GM12878 (cell line): ENCODE measurements at regions not wholly inside any gene's neighbourhood (a gene's known extent, or its start where the extent isn't known, plus 50 kb on each side); places are given as distances from the start of the nearest gene placed in this dataset.

Experiments
- ATAC-seq: fragments of 200-7000 bp; cut with Tn5 transposase; 3 replicates; pipeline ENCODE4 v1.9.1; 2020; ENCODE audit warnings: mild to moderate bottlenecking, moderate library complexity
- BruUV-seq: library from RNA; stranded (reverse); fragments of 400-500 nt; replicated peaks from 2 replicates; lab custom pipeline; 2021; lab: Mats Ljungman, UMichigan
- CTCF ChIA-PET: fragments of 300-600 bp; sonication (Branson Sonifier 250); formaldehyde crosslinking; extraction: SDS; loops from one replicate; lab custom pipeline; 2021; ENCODE audit warnings: inconsistent platforms; lab: Yijun Ruan, JAX
- POLR2A ChIA-PET: fragments of 350-600 bp; formaldehyde crosslinking; extraction: SDS; loops from one replicate; lab custom pipeline; 2021; ENCODE audit warnings: inconsistent platforms; lab: Charles Lee
- RAD21 ChIA-PET: fragments of 300-600 bp; sonication (Branson Sonifier 250); formaldehyde crosslinking; loops from one replicate; lab custom pipeline; 2023; ENCODE audit warnings: antibody characterized with exemption; ENCODE audit not compliant: unreplicated experiment; lab: Charles Lee
- SMC1A ChIA-PET: fragments of 300-600 bp; sonication (Branson Sonifier 250); formaldehyde crosslinking; loops from one replicate; lab custom pipeline; 2023; ENCODE audit not compliant: unreplicated experiment, uncharacterized antibody; lab: Charles Lee
- DNase-seq: peaks from one replicate; pipeline ENCODE4 v3.0.0-alpha.2; 2011; ENCODE audit warnings: low read depth, low spot score
- FAIRE-seq: peaks from 3 replicates; lab custom pipeline; 2011; peaks lifted over from hg19 to GRCh38; lab: Jason Lieb, UNC
- H2AFZ ChIP-seq: 2 replicates; pipeline ENCODE4 v1.6.0; 2011; ENCODE audit warnings: low read depth, low read length, control low read depth; ENCODE audit not compliant: control insufficient read depth
- H3K27ac ChIP-seq: 2 replicates; pipeline ENCODE4 v1.5.1; 2011; ENCODE audit warnings: control low read depth; ENCODE audit not compliant: control insufficient read depth, insufficient read depth
- H3K27me3 ChIP-seq, 2 experiments: replicated peaks in 1 of 2; 2 replicates each; pipeline versions ENCODE4 v1.6.0 to v1.6.1; 2011; ENCODE audit warnings: low read length in 1 of 2; ENCODE audit not compliant: control insufficient read depth in 2 of 2, insufficient read depth in 2 of 2
- H3K36me3 ChIP-seq, 2 experiments: 2 replicates each; pipeline ENCODE4 v1.5.1; 2011; ENCODE audit warnings: low read length in 1 of 2; ENCODE audit not compliant: control insufficient read depth in 2 of 2, insufficient read depth in 2 of 2
- H3K4me1 ChIP-seq: 2 replicates; pipeline ENCODE4 v1.6.1; 2011; ENCODE audit warnings: mild to moderate bottlenecking, low read length, moderate library complexity, mixed read lengths; ENCODE audit not compliant: control insufficient read depth, insufficient read depth
- H3K4me2 ChIP-seq: 2 replicates; pipeline ENCODE4 v1.6.0; 2011; ENCODE audit warnings: control low read depth; ENCODE audit not compliant: control insufficient read depth, insufficient read depth
- H3K4me3 ChIP-seq: fragments of 200-600 bp; sonication (generic); 2 replicates; pipeline ENCODE4 v1.5.1; 2016
- H3K79me2 ChIP-seq: 2 replicates; pipeline ENCODE4 v1.6.0; 2011; ENCODE audit warnings: low read length; ENCODE audit not compliant: control insufficient read depth, insufficient read depth
- H3K9ac ChIP-seq: 2 replicates; pipeline ENCODE4 v1.8.0; 2011; ENCODE audit warnings: low read length, control low read depth, mixed read lengths; ENCODE audit not compliant: control insufficient read depth, insufficient read depth
- H3K9me3 ChIP-seq: replicated peaks from 3 replicates; pipeline ENCODE4 v1.5.1; 2011; ENCODE audit warnings: mild to moderate bottlenecking, low read length; ENCODE audit not compliant: control insufficient read depth, insufficient read depth
- H4K20me1 ChIP-seq: 2 replicates; pipeline ENCODE4 v1.6.0; 2011; ENCODE audit not compliant: control insufficient read depth, insufficient read depth
- CEBPB ChIP-seq, 2 experiments: fragments of 150-350 bp in 1 of 2; IDR thresholded peaks; 2 replicates each; pipeline ENCODE4 v1.6.1; 2012 to 2014; ENCODE audit warnings: low read depth in 2 of 2, low read length in 2 of 2, borderline replicate concordance in 1 of 2, inconsistent platforms in 1 of 2
- NBN ChIP-seq: fragments of 450-650 bp; IDR thresholded peaks from 2 replicates; pipeline ENCODE4 v1.6.1; 2016
- TCF3 ChIP-seq: IDR thresholded peaks from 2 replicates; pipeline ENCODE4 v1.6.1; 2012; ENCODE audit warnings: low read depth, mild to moderate bottlenecking, low read length, borderline replicate concordance; ENCODE audit not compliant: insufficient read depth
- WGBS: methylation state at CpG from one replicate; pipeline ENCODE4 v1.1.6; 2016; ENCODE audit warnings: low lambda C conversion rate; ENCODE audit not compliant: insufficient replicate concordance, insufficient coverage; ENCODE audit errors: missing lambda C conversion rate; 5-methylcytosine and 5-hydroxymethylcytosine counted together
- in situ Hi-C: fragments of 300-500 bp; cut with MboI; formaldehyde crosslinking; loops from 9 replicates; pipeline ENCODE4 v1.14.3; 2018; ENCODE audit warnings: mixed read lengths
- intact Hi-C: fragments of 100-400 bp; cut with micrococcal nuclease; formaldehyde crosslinking; loops from one replicate; pipeline ENCODE4 v1.14.2; 2022; ENCODE audit not compliant: unreplicated experiment
- TF ChIP-seq, protein P1 (sequence below): IDR thresholded peaks from 2 replicates; pipeline ENCODE4 v1.6.1; 2011; ENCODE audit warnings: borderline replicate concordance, low read depth, mild to moderate bottlenecking, moderate library complexity, low read length; ENCODE audit not compliant: insufficient read depth, poor library complexity, severe bottlenecking

DNA sequence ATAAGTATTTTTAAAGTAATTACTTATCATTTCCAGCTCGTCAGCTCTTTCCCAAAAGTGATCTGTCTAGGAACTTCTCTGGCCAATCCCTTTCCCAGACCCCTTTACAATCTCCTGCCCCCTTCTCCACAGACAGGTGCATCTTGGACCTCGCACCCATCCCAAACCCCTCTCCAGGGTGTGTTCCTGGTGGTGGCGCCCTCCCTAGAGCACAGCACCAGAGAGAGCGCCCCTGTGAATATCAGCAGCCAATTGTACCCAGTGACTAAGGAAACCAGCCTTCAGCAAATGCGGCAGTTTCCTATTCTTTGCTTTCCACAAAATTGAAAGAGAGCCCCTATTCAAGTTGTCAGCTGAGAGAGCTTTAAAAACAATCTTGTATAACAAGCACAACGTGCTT is 157.7 kb downstream of the RNASET2 start:
- no peaks in the 10 kb centered on the region for H3K27me3 ChIP-seq
- DNase-seq (no peak), FAIRE-seq (no peak), ATAC-seq (no peak)
- POLR2A ChIA-PET: interaction anchor here (0.6 kb wide), 1 partner anchor 64 kb away, joined by 3 read pairs; no protein-coding TSS in a partner anchor
- H3K9me3 ChIP-seq: no peaks in the 10 kb centered on the region
- TF ChIP-seq TCF3 (no peak), CEBPB (IDR thresholded peaks at IDR 0.05; ENCODE audit: borderline replicate concordance in 1 of 2, low read depth in 2 of 2, low read length in 2 of 2) (no peak)
- in situ Hi-C loops (no loop called here), intact Hi-C loops (no loop called here)
- no peak overlapping the region for H3K4me3 ChIP-seq
- CTCF ChIA-PET: interaction anchor here (0.7 to 1.0 kb wide), 4 partner anchors 11 to 345 kb away, joined by 3 to 4 read pairs (median 3); no protein-coding TSS in a partner anchor
- no peaks in the 10 kb centered on the region for H4K20me1 ChIP-seq
- RAD21 ChIA-PET: no interaction called here
- WGBS: 72% methylated on average over 6 of the region's 6 CpGs
- no peak overlapping the region for H2AFZ ChIP-seq
- no TSS peak for BruUV-seq
- no peaks in the 10 kb centered on the region for H3K79me2 ChIP-seq
- no peaks in the 10 kb centered on the region for H3K4me1 ChIP-seq
- no peak overlapping the region for H3K27ac ChIP-seq
- H3K9ac ChIP-seq: no peak overlapping the region
- no peaks in the 10 kb centered on the region for H3K36me3 ChIP-seq
- SMC1A ChIA-PET: interaction anchor here (0.9 to 1.8 kb wide), 3 partner anchors 23 to 190 kb away, joined by 3 to 5 read pairs (median 4); no protein-coding TSS in a partner anchor
- H3K4me2 ChIP-seq: no peak overlapping the region

DNA sequence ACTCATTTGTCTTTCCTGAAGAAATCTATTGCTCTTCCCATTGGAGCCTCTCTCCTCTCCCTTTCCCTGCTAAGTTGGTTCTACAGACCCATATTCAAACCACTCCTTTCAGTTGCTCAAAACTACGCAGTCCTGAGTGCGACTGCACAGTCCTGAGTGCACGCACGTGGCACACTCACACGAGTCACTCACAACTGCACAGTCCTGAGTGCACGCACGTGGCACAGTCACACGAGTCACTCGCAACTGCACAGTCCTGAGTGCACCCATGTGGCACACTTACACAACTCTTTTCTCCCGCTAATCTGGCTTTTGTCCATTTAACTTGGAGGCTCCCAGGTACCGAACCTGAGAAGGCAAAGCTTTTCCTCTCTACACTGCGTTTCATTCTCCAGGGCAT is 159.7 kb downstream of the RNASET2 start:
- ChIA-PET CTCF (no interaction called here), RAD21 (no interaction called here), POLR2A (no interaction called here), SMC1A (no interaction called here)
- Histone ChIP-seq H3K4me1 (no peaks in the 10 kb centered on the region), H4K20me1 (no peaks in the 10 kb centered on the region), H3K27ac (no peak overlapping the region), H3K36me3 (no peaks in the 10 kb centered on the region), H3K4me2 (no peak overlapping the region), H2AFZ (no peak overlapping the region), H3K9me3 (no peaks in the 10 kb centered on the region), H3K9ac (no peak overlapping the region), H3K27me3 (no peaks in the 10 kb centered on the region), H3K4me3 (no peak overlapping the region), H3K79me2 (no peaks in the 10 kb centered on the region)
- in situ Hi-C loops: no loop called here
- TF ChIP-seq, protein P1, sequence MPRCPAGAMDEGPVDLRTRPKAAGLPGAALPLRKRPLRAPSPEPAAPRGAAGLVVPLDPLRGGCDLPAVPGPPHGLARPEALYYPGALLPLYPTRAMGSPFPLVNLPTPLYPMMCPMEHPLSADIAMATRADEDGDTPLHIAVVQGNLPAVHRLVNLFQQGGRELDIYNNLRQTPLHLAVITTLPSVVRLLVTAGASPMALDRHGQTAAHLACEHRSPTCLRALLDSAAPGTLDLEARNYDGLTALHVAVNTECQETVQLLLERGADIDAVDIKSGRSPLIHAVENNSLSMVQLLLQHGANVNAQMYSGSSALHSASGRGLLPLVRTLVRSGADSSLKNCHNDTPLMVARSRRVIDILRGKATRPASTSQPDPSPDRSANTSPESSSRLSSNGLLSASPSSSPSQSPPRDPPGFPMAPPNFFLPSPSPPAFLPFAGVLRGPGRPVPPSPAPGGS: peak; percentile 79
- TF ChIP-seq TCF3 (0 out of 2 replicates have a peak, but pooled peaks have one; percentile 40), NBN (no peak)
- intact Hi-C loops: no loop called here
- 68% methylated on average over 12 of the region's 12 CpGs for WGBS
- no peak for ATAC-seq
- no TSS peak for BruUV-seq
- no peak for FAIRE-seq
- no peak for DNase-seq
